SW 1271 (cell line): ENCODE measurements at regions not wholly inside any gene's neighbourhood (a gene's known extent, or its start where the extent isn't known, plus 50 kb on each side); places are given as distances from the start of the nearest gene placed in this dataset.
"Not testable (repeated sequence)": the region's sequence is repeated elsewhere in the genome, so short reads cannot be mapped to it uniquely, and the experiment has no call there.

ENCODE experiments used
- DNase-seq, 2 experiments: peaks; one replicate each; lab custom pipeline; 2025; lab: John Stamatoyannopoulos, UW

DNA sequence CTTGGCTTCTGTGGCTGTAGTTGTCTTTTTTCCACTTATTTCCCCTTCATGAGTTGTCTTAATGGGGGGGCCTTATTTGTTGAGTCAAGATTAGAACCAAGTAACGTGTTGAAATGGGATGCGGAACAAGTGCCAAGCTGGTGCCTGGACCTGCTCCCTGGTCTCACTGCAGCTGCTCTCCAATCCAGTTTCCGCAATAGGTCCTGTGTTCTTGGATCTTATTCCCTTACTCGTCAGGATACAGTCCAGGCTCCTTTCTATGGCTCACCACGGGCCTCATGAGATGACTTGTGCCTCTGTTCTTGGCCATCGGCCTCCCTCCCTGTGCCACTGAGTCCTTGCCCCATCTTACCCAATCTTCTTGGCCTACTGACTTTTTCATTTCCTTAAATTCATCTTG, 159.6 kb upstream of the CADM1 start:
- no peak for DNase-seq

DNA sequence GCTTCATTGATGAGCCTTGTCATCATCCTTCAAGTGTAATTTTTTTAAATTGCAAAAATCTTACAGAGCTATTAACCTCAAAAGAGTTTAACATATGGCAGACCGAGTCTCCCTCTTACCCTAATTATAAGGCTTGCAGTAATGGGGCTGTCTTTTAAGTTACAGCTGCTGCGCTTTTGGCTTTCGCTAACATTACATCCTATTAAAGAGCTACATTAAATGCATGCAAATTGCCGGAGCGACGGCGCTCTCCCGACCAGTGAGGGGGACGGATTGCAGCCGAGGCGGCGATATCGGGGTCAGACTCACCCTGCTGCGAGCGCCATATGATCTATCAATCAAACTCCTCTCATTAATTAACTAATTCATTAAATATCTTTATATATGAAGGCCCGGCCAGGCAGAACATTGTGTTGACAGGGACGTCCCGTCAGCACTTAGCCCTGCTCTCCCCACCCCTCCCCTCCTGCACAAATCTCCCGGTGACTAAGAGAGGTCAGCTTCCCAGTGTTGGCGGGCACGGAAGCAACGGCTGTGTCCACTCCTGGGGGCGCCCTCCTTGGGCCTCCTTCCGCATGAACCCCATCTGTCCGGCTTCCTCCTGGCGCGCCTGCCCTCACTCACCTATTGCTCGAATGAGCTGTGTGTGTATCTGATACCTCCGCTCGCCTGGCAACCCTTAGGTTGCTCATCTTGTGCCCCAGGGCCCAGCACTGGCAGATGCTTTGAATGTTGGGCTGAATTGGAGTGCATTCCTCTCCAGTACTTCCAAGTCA, 156.0 kb upstream of the CADM1 start:
- no peak for DNase-seq

DNA sequence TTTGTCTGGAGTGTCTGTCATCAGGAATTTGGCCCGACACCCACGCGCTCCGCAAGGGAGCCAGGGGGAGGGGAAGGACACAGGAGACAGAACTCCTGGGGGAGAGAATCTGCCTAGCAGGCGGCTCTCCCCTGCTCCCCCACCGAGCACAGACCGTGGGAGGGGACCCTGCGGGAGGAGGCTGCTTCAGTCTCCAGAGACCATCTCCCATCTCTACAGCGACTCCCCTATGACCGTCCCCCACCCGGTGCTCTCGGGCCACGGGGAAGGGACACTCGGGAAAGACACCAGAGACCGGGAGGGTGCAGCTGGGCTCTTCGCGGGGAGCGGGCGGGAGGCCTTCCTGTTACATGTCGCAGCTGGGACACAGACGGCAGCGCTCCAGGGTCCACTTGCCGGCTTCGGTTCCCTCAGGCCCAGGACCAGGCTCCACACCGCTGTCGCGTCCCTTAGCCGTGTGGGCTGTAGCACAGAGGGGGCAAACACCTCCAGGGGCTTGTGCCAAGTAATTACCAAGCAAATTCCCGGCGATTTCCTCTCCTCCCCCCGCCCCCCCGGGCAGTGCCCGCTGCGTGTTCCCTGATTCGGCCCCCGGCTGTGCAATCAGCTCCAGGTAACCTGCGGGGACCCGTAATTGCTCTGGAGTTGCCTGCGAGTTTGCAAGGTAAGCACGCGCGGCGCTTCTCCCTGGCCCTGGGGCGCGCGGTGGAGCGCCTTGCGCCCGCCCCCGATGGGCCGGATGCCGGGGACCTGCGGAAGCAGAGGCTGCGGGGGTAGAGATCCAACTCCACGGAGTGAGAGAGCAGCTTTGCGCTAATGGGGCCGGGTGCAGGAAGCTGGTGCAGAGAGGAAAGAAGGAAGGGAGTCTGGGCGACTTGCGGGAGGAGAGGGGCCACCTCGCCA, 155.1 kb upstream of the CADM1 start:
- no peak for DNase-seq

DNA sequence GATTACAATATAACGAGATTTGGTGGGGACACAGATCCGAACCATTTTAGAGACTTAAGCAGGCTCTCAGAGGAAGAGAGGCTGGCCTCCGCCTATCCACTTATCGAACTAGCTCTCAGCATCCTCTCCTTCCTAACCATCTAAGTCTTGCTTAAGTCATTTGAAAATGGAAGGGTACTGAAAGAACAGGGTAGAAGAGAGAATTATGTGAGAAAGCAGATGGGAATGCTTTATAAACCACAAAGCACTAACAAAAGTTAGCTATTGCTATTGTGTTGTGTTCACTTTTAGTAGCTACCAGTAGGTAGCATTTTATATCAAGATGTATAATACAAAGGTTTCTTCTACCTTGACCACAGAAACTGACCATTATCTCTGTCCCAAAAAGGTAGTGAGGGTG, 153.4 kb upstream of the CADM1 start:
- DNase-seq = no peak

DNA sequence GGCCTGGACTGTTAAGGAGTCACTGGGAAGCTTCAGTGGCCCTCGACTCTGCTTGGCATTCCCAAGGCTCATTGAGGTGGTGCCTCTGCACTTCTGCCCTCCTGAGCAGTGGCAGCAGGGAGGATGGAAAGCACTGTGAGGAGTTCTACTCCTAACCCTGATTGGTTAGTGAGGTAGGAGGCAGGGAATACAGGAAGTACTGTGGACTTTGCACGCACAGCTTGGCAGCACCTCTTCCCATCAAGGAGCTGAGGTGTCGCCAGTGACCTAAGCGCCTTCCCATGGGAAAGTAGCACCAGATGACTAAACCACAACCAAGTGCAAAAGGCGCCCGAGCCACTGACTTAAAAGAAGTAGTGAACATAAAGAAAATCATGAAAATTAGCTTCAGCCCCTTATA, 152.5 kb upstream of the CADM1 start:
- no peak for DNase-seq

DNA sequence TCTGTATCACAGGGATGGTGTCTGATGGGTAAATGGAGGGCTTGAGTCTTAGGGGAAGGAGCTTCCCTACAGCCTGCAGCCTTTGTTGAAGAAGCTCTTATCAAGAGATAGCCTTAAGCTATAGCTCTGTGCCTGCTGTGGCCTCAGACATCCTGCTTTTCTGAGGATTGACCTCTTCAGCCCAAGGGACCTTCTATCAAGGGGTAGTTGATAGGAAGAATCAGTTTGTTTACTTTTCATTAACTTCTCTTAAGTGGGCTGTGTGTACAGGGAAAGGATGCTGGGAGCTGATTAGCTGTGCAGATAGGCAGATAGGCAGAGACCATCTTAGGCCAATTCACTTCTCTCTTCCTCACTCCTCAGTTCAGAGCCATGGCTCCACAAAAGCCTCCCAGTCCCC, 151.8 kb upstream of the CADM1 start:
- no peak for DNase-seq

DNA sequence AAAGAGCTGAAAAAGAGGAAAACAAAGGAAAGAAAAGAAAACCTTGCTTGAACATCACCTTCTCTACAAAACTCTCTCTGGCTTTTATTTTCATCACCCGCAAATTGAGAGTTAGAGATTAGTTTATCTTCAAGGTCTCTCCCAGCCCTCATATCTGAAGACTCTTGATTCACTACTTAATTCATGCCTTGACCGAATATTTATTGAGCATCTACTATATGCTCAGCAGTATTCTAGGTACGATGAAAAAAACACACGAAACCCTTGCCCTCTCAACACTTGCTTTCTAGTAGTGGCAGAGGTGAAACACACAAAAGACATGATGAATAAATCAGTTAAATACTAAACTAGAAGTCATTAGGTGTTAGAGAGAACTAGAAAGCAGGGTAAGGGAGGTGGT, 150.6 kb upstream of the CADM1 start:
- DNase-seq = no peak

DNA sequence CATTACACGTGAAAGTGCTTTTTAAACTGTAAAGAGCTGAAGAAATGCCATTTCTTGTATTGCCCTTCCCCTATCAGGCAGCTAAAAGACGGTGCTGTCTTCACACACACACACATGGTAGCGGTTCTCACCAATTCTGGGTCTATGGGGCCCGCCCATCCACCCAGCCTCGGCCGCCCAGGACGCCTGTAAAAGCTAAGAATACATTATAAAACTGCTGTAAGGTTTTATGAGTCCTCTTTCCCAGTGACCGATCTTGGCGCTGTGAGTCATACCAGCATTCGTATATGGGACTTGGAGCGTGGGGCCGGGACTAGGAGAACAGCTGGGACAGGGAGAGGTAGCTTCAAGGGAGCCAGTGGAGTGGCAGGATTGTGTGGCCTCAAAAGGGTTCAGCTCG, 149.7 kb upstream of the CADM1 start:
- no peak for DNase-seq

DNA sequence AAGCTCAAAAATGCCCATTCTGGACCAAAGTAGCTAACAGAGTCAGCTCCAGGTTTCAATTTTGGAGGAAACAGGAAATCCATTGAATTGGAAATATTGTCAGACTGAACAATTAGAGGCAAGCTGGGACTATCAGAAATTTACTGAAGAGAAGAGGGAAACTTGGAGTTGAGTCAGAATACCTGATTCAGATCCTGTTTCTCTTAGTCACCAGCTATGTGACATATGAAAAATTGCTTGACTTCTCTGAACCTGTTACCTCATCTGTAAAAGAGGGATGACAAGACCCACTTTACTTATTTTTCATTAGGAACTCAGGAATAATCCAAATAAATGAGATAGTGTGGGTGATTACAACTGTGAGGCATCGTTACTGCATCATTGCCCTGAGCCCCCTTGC, 148.9 kb upstream of the CADM1 start:
- no peak for DNase-seq

DNA sequence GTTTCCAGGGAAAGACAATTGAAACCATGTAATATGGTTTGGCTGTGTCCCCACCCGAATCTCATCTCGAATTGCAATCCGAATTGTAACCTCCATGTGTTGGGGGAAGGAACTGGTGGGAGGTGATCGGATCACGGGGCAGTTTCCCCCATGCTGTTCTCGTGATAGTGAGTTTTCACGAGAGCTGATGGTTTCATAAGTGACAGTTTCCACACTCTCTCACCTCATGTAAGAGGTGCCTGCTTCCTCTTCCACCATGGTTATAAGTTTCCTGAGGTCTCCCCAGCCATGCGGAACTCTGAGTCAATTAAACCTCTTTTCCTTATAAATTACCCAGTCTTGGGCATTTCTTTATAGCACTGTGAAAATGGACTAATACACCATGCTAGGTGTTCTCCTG, 148.3 kb upstream of the CADM1 start:
- no peak for DNase-seq

DNA sequence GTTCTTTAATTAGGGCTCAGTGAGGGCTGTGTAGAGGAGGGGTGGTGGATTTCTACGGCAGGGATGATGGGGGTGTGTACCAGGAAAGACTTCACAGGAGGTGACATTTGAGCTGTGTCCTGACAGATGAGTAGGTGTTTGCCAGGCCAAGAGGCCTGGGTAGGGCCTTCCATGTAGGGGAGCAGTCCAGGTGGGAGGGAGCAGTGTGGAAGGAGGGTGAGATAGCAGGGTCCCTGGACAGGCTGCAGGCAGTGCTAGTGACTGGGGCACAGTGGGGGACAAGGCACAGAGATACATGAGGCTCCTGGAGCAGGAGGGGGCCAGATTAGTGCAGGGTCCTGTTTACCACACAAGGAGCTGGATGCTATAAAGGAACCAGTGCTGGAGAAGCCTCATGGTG, 147.9 kb upstream of the CADM1 start:
- no peak for DNase-seq

DNA sequence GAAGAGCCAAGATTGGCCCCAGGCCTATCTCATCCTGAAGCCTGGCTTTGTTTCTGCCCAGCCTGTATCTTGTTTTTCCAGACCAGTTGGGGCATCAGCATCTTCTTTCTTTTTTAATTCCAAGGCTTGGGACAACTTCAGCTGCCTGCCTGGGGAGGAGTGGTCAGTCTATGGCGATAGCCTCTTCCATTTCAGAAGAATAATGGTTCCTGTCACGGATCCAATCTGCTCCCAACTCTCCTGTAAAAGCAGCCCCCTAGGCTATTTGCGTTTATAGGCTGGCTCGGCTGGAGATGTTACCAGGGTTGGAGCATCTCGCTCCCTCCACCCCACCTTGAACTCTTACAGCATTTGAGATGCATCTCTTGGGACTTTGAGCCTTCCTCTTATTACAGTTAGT, 145.2 kb upstream of the CADM1 start:
- DNase-seq = no peak

DNA sequence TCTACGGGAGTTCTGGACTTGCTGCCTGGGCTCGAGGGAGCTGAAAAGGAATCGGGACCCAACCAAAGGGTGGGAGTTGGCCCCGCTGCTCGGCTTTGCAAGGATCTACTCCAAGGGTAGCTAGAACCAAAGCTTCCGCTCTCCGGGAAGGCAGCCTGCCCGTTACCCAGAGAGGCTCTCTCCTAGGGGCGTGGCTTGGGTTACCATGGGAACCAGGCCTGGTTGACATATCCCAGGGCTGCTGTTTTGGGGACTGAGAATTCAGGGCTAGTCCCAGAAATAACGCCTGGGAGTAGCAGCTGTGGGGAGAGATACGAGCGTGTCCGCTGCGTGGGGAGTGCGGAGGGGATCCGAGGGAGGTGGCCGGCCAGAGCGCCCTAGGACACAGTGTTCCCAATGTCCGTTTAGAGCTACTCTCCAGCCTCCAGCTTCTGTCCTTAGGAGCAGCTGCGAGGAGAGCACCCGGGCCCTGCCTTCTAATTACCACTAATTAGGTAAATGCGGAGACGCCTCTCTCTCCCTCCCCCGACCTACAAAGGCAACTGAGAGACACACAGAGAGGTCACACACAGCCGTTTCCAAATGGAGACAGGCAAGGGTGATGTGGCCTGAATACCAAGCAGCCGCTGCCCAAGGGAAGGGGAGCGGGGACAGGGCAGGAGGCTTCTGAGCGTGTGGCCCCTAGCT, 141.6 kb upstream of the CADM1 start:
- DNase-seq = no peak

DNA sequence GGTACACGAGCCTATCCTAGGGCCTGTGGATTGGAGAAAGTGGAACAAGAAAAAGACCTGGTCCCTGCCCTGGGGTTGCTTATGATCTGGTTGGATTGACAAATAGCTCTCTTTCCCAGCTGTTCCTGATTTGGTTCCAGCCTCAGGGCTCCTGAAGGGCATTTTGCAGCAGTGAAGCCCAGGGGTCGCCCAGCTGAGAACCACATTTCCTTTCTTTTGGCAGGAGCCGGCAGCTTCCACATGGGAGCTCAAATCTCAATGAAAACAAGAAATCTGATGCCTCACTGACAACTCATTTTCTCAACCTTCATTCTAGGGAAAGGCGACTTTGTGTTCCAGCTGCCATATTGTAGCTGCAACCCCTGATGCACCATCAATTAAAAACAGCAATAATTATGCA, 140.6 kb upstream of the CADM1 start:
- no peak for DNase-seq

DNA sequence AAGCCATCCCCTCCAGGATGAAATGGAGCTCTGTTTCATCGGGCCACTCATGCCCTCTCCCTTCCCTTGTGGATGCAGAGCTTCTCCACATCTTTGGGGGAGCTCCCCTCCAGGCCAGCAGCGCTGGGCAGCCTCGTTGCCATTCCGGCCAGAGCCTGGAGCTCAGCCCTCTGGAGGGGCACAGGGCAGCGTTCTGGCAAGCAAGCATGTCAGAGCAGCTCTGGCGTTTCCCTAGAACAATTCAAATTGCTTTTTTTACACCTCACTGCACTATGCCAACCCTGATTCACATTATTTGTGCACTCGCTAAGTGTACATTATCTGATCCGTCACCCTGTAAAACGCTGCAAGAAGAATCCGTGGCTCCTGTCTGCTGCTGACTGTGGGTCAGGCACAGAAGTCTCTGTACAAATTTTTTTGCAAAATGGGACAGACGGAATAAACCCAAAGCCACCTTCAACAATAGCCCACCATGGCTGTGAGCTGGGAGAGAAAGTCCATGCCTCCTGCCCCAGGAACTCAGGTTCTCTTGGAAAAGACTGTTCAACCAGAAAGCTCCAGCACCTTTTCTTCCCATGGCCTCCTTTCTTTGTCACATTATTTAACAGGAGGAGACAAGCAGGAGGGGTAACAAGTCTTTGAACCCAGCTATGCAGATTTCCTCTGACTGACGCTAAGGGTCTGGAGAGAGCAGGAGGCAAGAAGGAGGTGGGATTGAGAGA, 139.5 kb upstream of the CADM1 start:
- DNase-seq = no peak

DNA sequence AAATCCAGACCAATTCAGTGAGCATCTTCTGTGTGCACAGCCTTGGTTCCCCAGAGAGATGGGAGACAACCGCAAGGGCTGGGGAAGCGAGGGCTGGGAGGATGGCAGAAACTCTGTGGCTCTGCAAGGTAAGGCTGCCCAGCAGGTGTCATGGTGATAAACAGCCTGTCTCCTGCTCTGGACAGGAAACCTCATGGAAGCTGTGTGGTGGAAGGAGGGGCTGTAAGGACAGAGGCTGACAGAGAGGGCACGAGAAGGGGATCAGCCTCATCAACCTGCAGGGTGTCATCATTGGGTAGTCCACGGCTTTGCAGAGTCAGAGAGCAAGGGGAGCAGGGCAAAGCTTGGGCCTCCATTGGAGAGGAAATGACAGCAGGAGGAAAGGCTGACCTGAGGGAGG, 138.4 kb upstream of the CADM1 start:
- no peak for DNase-seq

DNA sequence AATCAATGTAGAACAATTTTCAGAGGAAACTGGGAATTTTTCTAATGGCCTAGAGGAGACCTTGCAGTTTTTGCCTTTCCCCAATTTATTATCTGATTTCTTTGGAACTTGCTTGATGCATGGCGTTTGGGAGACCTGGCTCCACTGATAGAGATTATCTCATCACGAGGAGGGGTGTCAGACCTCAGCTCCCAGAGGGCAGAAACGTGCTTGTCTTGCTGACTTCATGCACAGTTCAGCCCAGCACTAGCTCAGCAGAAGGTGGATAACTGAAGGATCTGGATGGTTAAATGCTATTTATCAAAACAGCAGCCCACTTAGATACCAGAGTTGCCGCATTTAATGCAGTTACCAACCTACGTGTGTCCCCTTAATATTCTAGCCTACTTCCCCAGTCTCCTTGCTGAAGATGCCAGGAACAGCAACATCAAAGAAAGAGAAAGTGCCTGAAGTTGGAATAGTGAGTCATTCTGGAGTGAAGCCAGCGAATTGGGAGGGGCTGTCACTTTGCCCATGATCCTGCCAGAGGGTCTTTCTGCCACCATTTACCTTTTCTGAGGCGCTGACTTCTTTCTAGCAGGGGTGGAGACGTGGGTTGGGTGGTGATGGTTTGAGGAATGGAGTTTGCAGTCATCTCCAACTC, 133.5 kb upstream of the CADM1 start:
- no peak for DNase-seq

DNA sequence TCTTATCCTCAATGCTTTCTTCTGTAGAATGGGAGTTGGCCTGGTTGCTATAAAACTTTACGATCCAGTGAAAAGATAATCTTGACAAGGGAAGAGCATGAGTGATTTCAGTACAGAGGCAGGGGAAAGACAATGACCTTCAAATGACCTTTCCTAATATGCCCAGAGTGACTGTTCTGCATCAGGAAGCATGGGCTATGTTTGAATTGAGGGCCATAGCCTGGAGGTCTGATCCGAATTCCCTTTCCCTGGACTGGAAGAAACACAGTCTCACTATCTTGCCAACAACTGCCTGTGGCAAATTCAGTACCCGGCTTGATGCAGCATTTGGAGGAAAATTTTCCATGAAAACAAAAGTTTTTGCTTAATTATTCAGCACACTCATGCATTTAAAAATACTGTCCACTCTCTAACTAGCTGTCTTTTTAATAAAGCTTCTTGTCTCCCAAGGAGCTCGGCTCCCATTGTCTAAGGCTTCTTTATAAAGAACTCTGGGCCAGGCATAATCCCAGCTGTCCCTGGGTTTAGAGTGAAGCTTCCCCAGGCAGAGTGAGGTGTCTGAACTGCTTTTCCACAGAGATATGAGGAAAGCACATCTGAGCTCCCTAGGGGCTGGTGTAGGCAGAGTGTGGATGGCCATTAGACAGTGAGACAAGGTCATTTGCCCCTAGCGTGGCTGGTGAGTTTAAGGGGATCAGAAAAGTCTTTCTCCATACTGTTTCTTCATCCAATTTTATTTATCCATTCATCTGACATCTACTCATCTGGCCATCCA, 132.7 kb upstream of the CADM1 start:
- DNase-seq = no peak

DNA sequence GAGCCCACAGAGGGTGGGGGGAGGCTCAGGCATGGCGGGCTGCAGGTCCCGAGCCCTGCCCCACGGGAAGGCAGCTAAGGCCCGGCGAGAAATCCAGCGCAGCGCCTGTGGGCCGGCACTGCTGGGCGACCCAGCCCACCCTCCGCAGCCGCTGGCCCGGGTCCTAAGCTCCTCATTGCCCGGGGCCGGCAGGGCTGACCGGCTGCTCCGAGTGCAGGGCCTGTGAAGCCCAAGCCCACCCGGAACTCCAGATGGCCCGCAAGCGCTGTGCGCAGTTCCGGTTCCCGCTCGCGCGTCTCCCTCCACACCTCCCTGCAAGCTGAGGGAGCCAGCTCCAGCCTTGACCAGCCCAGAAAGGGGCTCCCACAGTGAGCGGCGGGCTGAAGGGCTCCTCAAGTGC, 129.8 kb upstream of the CADM1 start:
- not testable (repeated sequence) for DNase-seq

DNA sequence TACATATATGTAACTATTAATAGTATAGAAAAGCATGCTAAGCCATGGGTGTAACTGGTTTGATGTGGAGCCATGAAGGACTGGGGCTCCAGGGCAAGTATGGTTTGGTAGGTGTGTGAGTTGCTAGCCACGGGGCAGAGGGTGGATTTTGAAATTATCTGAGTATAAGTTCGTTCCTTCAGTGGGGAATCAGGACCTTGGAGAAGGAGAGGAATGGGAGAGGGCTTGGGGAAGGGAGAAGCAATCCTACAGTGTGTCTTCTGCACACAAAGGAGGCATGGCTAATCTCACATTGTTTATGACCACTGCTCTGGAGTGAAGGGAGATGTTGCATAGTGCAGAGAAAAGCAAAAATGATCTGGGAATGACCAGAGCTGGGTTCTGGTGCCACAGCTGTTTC, 127.8 kb upstream of the CADM1 start:
- DNase-seq = no peak

DNA sequence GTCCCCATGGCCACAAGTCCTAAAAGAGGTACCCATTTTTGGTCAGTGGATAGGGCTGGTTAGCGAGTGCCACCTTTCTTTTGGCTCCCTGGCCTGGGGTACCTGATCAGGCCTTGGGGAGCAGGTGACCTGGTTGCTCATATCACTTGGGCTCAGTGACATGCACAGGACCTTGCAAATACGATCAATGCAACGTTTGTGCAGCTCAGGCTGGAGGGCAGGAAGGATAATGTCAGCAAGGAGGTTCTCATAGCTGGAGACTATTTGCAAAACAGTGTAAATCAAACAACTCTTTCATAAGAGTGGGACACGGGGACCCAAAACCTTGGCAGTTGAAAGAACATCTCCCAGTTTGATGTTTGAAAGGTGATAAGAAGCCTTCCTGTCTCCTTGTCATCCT, 127.4 kb upstream of the CADM1 start:
- DNase-seq = no peak
